HT1080 (cell line): ENCODE measurements at regions not wholly inside any gene's neighbourhood (a gene's known extent, or its start where the extent isn't known, plus 50 kb on each side); places are given as distances from the start of the nearest gene placed in this dataset.
"Not testable (repeated sequence)": the region's sequence is repeated elsewhere in the genome, so short reads cannot be mapped to it uniquely, and the experiment has no call there.

Experiments
- DNase-seq: peaks from one replicate; pipeline ENCODE4 v3.0.0-alpha.2; 2015; ENCODE audit warnings: low read depth

DNA sequence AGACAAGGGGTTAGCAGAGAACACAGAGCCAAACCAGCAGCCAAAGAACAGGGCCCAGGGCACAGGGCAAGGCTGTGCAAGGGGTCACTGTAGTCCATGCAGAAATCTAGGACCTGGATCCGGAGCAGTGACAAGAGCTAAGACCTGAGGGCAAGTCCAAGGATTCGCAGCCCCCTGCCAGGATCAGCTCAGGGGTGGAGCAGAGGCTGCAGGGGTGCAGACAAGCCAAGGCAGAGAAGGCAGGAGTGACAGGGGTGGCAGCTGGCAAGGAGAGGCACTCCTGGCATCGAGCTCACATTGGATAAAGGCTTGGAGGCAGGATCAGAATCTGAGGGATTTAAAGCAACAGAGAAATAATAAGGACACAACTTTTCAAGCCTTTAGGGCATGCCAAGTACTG, 80.7 kb upstream of the NANOS1 start:
- no peak for DNase-seq

DNA sequence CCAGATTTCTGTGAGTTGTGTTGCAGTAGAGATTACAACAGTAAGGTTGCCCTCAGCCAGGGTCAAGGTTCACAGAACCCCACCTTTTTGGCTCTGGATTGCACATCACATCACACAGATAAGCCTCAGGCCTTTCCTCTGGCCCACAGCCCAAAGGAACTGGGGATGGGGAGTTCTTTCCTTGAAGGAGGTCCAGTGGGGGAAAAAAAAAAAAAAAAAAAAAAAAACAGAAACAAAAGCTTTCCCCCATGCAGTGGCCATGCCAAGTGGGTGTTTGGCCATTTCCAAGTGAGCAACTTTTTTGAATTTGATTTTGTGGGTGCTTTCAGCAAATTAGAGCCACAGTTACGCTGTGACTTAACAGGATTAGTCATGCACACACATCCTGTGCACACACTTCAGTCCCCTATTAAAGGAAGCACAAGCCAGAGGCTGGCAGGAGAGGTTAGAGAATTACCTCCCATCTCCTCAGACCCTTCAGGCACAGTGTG, 79.3 kb upstream of the NANOS1 start:
- DNase-seq: peak; percentile 81

- no peak for DNase-seq
These were observed 78.4 kb upstream of the NANOS1 start for GRCh38 chr10:118950997-118951637.

DNA sequence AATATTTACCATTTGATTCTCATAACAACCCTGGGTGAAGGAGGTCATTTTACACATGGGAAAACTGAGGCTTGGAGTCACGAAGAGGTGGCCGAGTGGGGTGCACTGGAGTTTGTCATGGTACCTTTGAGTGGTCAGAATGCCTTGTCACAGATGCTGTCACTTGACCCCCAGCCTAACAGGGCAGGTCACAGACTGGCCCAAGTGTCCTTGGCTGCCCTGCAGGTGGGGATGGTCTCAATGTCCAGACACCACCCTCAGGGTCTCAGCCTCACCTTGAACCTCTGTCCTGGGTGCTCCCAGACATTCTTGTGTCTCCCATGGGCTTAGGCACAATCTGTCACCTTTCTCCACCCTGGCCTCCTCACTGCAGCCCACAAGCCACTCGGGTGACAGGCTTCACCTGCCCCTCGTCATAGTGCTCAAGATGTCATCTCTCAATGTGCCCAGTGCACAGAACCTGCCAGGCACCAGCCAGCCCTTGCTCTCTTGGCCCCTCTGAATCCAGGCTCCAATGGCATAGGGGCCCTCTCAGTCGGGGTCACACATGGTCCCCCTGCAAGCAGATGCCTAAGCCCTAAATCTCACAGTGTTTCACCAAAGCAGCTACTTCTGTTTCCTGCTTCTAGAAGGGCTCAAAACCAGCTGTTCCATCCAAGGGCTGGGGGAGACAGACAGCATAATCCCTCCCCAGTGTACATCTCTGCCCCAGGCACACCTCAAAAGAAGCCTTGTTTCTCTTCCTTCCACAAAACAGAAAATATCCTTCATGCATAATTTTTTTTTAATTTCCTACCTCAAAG, 76.8 kb upstream of the NANOS1 start:
- DNase-seq: no peak

DNA sequence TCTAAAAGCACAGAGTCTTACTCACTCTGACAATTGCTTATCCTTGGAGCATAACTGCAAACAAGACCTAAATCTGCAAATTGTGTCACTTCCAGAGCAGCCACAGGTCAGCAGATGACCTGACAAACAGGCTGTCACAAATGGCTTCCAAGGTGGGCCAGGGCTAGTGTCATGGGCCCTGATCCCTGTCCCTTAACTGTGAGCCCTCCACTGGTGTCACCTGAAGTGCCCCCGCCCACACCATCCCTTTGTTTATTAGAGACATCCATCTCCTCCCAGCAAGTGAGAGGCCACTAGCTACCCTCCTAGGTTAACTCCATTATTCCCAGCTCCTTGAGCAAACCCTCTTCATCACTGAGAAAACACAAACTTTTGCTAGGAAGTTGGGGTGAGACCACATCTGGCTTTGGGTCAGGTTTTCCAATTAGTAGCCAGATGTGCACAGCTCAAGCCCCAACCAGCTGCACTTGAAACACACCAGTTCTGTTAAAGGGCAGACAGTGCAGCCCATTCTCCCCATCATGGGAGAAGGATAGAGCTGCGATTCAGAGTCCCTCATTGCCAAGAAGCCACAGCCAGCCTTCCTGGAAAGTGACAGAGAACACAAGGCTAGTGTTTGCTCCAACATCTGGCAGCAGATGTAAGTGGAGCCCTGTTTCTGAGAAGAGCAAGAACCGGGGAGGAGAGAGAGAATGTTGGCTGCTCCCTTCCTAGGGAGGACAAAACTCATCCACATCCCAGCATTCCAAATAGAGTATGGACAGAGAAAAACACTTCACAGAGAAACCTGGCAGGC, 75.7 kb upstream of the NANOS1 start:
- no peak for DNase-seq

DNA sequence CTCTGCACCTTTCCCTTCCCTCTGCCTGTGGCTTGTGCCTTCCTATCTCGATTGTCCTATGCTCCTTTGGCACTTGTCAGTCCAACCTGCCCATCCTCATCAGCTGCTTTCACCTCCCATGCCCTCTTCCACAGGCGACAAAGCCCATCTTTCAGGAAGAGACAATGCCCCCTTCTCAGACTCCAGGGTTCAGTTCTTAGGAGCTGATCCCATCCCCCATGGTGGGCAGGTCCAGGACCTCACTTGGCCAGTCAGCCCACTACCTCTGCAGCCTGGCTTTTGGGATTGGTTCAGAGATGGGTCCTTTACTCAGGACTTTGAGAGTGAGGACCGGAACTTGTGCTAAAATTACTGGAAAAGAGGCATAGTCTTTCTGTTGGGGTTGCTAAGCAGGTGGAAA, 74.0 kb upstream of the NANOS1 start:
- DNase-seq: no peak

GRCh38 chr10:118955951-118956801, 73.3 kb upstream of the NANOS1 start:
- no peak for DNase-seq

GRCh38 chr10:118956802-118957442, 72.6 kb upstream of the NANOS1 start:
- DNase-seq: no peak

- no peak for DNase-seq
These were observed 72.1 kb upstream of the NANOS1 start for GRCh38 chr10:118957443-118957825.

DNA sequence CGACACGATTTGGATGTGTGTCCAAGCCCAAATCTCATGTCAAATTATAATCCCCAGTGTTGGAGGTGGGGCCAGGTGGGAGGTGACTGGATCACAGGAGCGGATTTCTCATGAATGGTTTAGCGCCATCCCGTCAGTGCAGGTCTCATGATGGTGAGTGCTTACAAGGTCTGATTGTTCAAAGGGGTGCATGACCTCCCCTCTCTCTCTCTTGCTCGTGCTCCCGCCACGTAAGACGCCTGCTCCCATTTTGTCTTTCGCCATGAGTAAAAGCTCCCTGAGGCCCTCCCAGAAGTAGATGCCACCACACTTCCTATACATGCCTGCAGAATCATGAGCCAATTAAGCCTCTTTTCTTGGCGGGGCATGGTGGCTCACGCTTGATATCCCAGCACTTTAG, 71.5 kb upstream of the NANOS1 start:
- no peak for DNase-seq

- DNase-seq: no peak
These were observed 71.0 kb upstream of the NANOS1 start for GRCh38 chr10:118958559-118958958.

DNA sequence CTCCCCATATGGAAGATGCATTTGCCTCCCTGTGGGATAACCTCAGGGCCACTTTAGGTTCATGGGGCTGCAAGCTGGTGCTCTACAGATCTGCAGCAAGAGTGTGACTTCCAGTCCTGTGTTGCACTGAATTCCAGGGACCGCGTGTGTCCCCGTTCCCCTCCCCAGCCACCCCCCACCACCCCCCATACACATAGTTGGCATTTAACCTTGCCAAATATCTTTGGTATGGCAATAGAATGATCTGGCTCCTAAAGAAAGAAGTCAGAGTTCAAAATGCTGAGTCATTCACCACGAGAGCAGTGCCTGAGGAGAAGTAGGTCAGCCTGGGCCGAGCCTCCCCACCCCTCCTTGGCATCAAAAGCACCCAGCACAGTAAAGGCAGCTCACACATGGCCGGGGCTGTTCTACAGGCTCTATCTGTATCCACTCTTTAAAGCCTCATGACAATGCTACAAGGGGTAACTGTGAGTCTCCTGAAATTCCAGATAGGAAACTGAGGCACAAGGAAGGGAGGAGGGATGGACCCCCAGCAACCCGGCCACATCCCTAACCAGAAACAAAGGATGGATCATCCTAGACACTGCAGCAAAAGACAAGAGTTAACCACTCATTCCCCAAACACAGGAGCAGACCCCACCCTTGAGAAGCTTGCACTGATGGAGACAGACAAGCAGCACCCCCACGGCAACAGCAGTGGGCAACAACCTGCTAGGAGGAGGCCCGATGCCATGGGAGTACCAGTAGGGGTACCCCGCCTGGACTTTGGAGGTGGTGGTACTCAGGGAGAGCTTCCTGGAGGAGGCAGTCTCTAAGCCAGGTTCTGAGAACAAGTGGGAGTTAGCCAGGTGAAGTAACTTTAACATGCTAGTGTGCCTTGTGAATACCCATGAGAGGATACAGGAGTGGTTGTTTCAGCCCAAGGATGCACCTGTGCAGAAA, 70.3 kb upstream of the NANOS1 start:
- peak; percentile 41 for DNase-seq

GRCh38 chr10:118960157-118961090, 69.1 kb upstream of the NANOS1 start:
- no peak for DNase-seq

DNA sequence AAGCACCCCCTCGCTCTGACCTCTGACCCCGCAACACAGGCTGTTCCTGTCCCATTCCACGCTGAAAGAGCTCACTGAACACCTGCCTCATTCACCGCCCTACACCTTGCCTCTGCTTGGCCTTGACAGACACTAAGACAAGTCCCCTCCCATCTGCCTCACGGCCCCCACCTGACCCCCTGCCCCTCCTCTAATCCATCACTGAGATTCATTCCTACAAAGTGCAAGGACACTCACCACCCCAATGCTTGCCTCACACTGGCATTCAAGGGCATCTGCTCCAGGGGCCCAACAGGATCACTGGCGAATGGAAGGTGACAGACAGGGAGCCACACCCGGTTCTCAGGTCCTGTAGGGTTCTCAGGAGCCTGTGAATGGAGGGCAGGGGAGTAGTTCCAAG, 68.1 kb upstream of the NANOS1 start:
- DNase-seq: no peak

GRCh38 chr10:118962331-118962868, 67.1 kb upstream of the NANOS1 start:
- not testable (repeated sequence) for DNase-seq

GRCh38 chr10:118963341-118963740, 66.2 kb upstream of the NANOS1 start:
- DNase-seq: no peak

GRCh38 chr10:118963933-118964332, 65.6 kb upstream of the NANOS1 start:
- no peak for DNase-seq

- not testable (repeated sequence) for DNase-seq
These were observed 65.0 kb upstream of the NANOS1 start for GRCh38 chr10:118964476-118964875.
